Suppressor macrophage treated with lipopolysaccharide for 1 hour (primary cell): ENCODE measurements at regions not wholly inside any gene's neighbourhood (a gene's known extent, or its start where the extent isn't known, plus 50 kb on each side); places are given as distances from the start of the nearest gene placed in this dataset.
"Not testable (repeated sequence)": the region's sequence is repeated elsewhere in the genome, so short reads cannot be mapped to it uniquely, and the experiment has no call there.

Experiments used
- DNase-seq, 3 donors: peaks; one replicate each; pipeline ENCODE4 v3.0.0-alpha.2; 2020 to 2022

DNA sequence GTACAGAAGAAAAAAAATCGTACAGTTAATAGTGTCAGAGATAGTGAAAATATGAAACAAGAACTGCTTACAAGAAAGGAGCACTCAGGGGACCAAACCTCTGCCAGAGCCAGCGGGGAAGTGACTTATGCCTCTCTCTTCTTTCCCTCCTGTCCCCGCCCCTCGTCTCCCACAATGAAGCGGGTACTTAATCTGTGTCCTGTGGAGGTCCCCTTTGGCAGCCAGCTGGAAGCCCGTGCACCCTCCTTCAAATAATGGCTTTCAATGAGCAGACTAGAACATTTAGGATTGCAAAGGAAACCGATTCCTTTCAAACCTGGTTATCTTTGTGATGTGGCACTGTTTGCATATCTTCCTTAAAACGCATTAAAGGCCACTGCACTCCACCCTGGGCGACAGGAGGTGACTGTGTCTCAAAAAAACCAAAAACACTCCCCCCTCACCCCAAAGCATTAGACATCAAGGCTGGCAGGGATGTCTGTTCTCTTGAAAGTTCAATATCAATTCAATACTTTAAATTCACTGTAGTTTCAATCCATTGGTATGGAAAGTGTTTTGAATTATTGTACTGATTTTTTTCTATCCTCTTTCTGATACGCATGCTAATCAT is 51.7 kb downstream of the PPIAL4C start:
- peak in 2 of 3 donors; percentile 6 to 8 for DNase-seq

DNA sequence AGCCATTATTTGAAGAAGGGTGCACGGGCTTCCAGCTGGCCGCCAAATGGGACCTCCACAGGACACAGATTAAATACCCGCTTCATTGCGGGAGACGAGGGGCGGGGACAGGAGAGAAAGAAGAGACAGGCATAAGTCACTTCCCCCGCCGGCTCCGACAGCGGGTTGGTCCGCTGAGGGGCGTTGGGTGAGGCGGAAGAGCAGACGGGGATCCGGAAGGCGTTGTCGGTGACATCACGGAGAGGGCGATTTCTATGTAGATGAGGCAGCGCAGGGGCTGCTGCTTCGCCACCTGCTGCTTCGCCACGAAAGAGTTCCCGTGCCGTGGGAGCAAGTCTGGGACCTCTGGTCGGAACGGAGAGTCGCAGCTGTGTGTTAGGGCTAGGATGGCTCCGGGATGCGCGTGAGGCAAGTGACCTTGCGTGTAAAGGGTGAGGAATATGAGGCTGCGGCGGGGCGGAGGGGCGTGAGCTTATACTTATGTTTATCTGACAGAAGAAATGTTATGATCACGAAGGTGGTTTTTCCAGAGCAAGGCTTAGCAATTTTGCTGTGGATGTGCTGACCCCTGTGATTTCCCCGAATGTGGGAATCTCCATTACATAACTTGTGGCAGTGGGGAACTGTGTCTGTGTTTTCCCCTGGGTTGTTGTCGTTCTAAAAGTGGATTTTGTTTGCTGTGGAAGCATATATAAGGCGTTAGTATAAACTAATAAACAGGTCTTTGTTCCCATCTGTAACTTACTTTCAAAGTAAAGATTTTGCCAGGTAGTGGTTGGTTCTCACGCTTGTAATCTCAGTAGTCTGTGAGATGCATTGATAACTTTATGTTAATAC is 52.9 kb downstream of the PPIAL4C start:
- peak; percentile 94 to 99 (median 97) for DNase-seq

GRCh38 chr1:149638481-149638880 is 54.8 kb downstream of the PPIAL4C start:
- DNase-seq = not testable (repeated sequence)

DNA sequence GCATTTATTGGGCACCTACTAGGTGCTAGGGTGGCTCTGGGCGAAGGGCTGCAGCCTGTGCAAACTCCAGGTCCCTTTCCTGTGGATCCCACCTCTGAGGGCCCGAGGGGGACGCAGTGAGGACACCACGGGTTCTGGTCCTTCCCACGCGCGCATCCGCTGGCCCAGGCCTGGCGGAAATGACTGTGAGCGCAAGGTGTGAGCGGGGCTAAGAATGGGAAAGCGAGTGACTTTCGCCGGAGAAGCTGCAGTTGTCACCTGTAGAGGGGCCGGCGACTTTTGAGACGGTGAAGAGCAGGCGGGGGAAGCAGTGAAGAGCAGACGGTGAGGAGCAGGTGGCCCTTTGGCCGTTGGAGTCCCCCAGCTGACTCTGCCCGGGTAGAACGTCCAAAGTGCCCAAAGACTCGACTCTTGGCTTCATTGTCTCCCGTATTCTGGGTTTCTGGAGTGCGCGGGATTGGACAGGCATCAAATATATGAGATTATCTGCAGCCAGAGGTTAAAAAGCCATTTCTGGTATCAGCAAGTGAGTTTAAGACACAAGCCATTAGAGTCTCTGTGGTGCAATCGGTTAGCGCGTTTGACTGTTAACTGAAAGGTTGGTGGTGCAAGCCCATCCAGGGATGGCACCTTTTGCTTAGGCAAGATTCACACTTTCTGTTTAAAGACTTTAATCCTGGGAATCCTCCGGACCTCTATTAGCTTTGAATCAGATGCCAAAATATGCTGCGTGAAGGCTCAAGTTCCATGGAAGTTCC is 55.4 kb downstream of the PPIAL4C start:
- DNase-seq = not testable (repeated sequence)

GRCh38 chr1:149641179-149641578 is 57.5 kb downstream of the PPIAL4C start:
- DNase-seq = not testable (repeated sequence)

DNA sequence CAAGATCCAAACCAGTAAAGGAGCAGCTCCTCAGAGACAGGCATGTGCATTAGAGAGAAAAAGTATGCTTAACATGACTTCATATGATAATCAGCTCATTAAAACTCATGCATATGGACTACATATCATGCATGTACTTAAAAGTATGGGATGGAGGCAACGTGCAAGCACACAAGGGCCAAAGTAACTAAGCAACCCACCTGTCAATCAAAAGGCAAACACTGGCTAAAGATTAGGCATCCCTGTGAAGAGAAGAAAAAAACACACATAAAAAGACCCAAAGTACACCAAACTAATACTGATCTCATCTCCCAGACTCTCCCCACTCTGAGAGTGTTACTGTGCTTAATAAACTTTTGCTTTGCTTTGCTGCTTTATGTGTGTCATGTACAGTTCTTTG is 61.2 kb downstream of the PPIAL4C start:
- DNase-seq = not testable (repeated sequence)

- DNase-seq = peak; percentile 5 to 17 (median 17)
Measured at GRCh38 chr1:149646360-149647017, 62.8 kb downstream of the PPIAL4C start.

- peak; percentile 1 to 26 (median 17) for DNase-seq
Measured at GRCh38 chr1:149647018-149647373, 63.3 kb downstream of the PPIAL4C start.

- peak in 2 of 3 donors; percentile 6 to 9 for DNase-seq
Measured at GRCh38 chr1:149657750-149658149, 74.1 kb downstream of the PPIAL4C start.

GRCh38 chr1:149658175-149658574 is 74.5 kb downstream of the PPIAL4C start:
- DNase-seq = peak in 1 of 3 donors; percentile 11

GRCh38 chr1:149664624-149665023 is 81.0 kb downstream of the PPIAL4C start:
- peak in 1 of 3 donors; percentile 18 for DNase-seq

- not testable (repeated sequence) for DNase-seq
Measured at GRCh38 chr1:149665033-149665432, 81.4 kb downstream of the PPIAL4C start.

GRCh38 chr1:149665528-149665927 is 81.9 kb downstream of the PPIAL4C start:
- DNase-seq = not testable (repeated sequence)

DNA sequence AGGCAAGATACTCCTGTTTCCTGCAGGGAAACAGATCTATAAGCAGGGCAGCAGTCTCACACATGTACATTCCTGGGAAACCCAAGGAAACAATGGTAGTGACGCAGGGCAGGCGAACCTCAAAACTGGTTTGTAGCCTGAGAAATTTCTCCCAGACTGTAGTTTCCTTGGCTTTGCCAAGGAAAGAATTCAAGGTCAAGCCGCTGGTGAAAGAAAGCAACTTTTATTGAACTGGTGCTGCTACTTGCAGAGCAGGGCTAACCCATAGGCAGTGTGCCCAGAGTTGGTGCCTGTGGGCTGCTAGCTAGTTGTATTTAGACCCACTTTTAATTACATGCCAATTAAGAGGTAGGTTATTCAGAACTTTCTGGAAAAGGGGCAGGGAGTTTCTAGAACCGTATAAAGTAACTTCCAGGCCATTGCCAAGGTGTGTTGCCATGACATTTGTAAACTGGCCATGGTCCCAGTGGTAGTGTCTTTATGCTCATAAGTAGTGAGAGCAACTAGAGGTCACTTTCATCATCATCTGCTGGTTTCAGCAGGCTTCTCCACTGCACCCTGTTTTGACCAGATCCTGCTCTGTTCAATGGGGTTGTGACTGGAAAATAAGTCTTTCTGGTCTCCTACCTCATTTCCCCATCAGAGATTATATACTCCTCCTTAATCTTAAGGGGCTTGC is 89.7 kb downstream of the PPIAL4C start:
- DNase-seq = not testable (repeated sequence)

GRCh38 chr1:149674921-149675320 is 91.3 kb downstream of the PPIAL4C start:
- DNase-seq = not testable (repeated sequence)

DNA sequence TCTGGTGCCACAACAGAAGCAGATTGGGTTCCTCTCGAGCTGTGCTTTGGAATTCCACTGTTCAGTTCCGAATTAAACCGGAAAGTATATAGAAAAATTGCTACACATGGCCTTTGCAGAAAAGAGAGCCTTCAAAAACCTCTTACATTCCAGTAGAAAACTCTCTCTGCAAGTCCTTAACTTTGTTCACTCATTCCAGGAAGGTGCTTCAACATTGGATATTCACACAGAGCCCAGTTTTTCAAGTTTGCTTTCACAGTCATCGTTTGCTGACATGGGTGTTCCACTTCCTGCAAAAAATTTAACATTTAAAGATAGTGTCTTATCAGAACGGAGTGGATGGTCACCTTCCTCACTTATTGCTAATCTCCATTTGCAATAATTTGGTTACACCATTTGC is 93.7 kb downstream of the PPIAL4C start:
- not testable (repeated sequence) for DNase-seq

- not testable (repeated sequence) for DNase-seq
Measured at GRCh38 chr1:149686593-149687238, 95.8 kb upstream of the FCGR1A start.

DNA sequence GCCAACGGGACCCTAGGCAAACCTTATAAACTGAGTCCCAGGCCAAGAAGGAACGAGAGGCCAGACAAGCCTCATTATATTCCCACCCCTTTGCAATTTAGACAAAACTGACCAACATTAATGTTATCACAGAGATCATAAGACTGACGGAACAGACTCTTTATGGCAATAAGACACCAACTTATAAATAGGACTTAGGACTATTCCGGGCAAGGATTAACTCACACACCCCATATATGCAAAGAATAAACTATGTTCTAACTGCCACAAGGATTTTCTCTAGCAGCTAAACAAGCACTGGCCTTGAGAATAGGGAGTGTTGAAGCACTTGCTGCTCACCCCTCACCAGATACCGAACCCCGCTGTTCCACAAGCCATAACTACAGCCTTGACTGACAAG is 91.1 kb upstream of the FCGR1A start:
- DNase-seq = not testable (repeated sequence)

- DNase-seq = not testable (repeated sequence)
Measured at GRCh38 chr1:149692804-149693539, 89.5 kb upstream of the FCGR1A start.

GRCh38 chr1:149695066-149695465 is 87.4 kb upstream of the FCGR1A start:
- DNase-seq = not testable (repeated sequence)

DNA sequence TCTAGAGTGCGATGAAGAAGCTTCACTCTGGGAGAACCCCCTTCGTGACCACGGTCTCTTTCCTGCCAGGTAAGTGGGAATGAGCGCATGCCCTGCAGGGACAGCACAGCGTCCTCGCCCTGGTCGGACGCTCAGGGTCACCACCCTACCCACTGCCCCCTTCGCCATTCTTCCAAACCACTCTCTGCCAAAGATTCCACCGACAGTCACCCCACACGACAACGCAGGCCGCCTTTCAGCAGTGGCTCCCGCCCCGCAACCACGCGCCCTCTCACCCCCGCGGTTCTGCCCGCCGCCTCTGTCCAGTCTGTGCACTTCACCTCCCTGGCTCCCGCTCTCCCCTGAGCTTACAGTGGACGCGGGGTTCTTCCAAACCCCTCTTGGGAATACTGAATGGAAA is 82.3 kb upstream of the FCGR1A start:
- DNase-seq = not testable (repeated sequence)
